GM18507 (cell line): ENCODE measurements at regions not wholly inside any gene's neighbourhood (a gene's known extent, or its start where the extent isn't known, plus 50 kb on each side); places are given as distances from the start of the nearest gene placed in this dataset.

Source experiments
- DNase-seq: peaks from one replicate; pipeline ENCODE4 v3.0.0; 2011; ENCODE audit warnings: low read depth; ENCODE audit not compliant: insufficient read length; ENCODE audit errors: extremely low spot score
- FAIRE-seq: peaks from 2 replicates; lab custom pipeline; 2011; peaks lifted over from hg19 to GRCh38; lab: Jason Lieb, UNC

DNA sequence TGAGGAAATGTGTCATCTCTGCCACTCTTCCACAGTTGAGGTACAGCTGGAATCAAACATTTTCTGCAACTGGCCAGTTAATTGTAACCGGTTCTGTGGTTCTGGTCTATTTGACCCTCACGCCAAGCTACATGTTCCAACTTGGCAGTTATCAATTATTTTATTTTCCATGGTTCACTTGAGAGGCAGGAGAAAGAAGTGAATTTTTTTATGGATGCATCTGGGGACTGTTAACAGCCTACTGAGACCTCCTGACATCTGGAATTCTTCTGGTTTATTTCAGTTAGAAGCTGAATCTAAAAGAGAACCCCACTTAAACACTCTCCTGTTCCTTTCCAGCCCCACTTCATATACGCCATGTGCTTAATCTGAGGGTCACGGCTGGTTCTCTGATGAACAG, 372.3 kb downstream of the DNAH5 start:
- FAIRE-seq = no peak
- DNase-seq = no peak

DNA sequence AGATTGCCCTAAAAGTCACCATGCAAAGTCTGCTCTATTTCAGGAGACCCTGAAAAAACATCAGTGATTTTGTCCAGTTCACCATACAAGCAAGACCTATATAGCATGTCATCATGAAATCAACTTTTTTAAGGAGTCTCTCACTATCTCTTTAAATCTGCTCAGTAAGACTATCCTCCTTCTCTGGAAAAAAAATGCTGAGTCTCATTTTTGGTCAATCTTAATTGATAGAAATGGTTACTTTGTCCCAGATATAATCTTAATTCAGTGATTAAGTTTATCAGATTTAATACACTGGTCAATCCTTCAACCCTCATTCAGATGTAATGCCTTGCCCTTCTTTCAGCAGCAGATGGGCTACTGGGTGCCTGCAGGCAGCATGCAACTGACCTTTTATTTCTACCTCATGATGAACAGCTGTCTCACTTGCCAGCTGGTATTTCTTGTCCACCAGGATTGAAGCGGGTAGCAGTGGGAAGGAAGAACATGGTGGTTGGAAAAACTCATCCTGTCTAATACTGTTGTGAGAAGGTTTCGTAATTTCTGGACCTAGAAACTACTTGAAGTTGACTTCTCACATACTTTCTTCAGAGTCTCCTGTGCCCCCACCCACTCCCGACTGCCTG, 375.3 kb downstream of the DNAH5 start:
- FAIRE-seq (no peak), DNase-seq (no peak)

DNA sequence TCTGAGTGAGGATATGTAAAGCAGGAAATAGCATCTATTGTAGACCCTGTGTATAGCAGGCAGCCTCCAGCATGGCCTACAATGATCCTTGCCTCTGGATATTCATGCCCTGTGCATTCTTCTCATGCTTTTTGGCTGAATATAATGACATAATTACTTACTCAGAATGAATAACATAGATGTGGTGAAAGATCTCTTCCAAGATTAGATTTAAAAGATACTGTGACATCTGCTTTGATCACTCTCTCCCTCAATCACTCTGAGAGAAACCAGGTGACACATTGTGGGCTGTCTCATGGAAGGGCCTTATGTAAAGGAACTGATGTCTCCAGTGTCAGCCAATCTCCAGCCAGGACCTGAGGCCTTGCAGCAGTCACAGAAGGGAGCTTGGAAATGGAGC, 376.7 kb downstream of the DNAH5 start:
- no peak for FAIRE-seq
- no peak for DNase-seq

DNA sequence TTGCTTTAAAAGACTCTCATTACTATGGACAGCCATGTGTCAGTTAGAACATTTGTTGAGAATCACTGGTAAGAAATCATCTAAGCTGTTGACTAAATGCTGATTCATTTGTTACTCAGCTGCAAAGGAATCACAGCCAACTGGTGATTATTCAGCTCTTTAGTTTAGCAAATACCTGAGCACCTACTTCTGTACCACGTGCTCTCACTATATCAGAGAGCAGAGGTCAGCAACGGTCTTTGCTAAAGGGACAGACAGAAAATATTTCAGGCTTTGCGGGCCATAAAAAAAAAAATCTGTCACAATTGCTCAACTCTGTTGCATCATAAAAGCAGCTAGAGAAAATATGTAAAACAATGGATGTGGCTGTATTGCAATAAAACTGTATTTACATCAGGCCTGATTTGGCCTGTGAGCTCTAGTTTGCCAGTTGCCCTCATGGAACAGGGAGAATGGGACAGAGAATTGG, 377.6 kb downstream of the DNAH5 start:
- FAIRE-seq = no peak
- DNase-seq = no peak

DNA sequence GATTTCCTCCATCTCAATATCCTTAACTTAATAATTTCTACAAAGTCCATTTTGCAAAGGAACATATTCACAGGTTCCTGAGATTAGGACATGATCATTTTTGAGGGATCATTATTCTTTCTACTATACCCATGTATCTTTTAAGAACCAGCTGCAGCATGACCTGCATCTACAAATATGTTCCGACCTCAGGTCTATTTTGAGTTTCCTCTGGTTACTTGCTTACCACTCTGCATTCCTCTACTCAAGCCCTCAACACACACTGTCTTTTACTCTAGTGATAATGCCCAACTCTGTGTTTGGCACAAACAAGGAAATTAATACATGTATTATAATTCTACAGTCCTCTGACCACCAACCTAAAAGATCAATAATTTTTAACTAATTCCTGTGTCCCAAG, 386.1 kb downstream of the DNAH5 start:
- FAIRE-seq (no peak), DNase-seq (no peak)

DNA sequence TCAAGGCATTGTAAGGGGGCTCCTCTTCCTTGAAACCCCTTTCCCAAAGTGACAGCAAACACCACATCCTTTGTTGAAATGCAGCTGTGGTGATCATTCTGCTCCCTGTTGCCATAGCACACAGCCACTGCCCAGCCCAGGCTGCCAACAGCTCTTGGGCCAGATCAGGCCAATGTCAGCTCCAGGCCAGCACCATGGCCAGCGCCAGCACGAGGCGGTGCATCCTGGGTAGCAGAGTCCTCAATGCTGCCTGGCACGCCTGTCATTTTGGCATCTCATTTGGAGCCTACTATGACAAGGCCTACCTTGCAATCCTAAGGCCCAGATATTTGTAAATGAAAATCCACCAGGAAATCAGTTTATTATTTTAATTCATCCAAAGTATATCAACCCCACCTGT, 390.6 kb downstream of the DNAH5 start:
- FAIRE-seq = no peak
- no peak for DNase-seq

DNA sequence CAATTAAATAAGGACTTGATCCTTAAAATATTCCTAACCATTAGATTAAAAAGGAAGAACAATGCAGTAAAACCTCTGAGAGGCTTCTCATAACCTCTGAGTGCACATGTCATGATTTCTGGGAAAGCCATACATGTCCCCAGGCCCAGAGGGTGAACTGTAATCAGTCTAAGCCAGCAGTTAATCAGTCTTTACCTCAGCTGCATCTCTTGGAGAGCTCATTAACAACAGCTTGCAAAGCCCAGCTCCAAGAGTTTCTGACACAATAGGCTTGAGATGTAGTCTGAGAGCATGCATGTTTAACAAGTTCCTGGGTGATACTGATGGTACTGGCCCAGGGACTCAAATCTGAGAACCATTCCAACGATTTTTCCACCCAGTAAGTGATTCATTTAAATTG, 392.1 kb downstream of the DNAH5 start:
- no peak for DNase-seq
- FAIRE-seq = no peak

DNA sequence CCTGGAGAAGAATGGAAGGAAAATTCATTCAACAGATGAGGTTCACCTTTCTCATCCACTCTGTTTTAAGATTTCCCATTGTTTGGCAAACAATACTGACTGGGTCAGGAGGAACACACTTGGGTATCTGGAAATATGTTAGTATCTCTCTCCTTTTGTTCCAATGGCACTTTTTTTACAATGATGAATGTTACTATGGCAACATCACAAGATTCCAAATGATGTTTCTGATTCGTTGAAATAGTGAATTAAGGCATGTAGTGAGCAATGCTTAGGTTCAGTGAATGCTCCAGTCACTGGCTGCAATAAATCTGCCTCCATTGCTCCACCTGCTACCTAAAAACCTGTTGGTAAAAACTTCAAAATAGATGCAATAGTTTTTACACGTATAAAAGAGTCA, 392.8 kb downstream of the DNAH5 start:
- DNase-seq (no peak), FAIRE-seq (no peak)

DNA sequence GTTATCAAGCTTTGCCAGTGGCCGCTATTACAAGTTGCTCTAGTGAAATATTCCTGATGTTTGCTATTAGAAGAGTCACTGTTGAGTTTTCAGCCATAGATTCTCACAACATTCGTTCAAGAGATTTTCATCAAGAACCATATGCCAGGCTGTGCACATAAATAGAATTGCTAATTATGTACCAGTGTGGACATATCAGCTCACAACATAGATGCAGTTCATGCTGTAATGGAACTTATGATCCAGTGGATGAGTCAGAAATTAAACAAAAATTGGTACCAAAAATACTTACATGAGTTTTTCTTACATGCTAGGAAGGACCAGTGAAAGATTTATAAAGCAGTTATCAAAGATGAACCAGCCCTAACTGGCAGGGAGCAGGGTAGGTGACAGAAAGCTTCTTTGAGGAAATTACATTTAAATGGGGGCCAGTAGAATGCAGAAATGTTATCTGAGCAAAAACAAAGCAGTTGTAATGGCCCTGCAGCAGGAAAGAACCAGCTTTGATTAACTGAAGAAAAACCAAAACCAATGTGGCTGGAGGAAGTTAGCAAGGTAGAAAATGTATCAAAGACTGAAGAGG, 404.2 kb downstream of the DNAH5 start:
- FAIRE-seq = no peak

DNA sequence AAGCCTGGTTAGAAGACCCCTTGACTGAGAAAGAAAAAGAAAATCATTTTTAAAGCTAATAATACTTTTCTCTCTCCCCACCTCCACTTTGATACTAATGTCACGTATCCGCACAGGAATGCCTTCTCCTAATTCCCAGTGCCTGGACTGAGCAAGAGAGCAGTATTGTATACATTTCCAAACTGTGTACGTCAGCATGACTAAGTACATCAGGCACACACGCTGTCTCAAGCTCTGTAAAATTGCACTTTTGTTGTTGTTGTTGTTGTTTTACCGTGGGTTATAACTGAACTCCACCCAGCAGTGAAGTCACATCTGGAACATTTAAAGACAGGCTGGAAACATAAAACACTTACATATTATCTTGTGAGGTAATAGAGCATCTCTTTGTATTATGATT, 407.6 kb downstream of the DNAH5 start:
- DNase-seq (no peak), FAIRE-seq (no peak)

More for the DNA sequence above, 404.2 kb downstream of the DNAH5 start:
- no peak for DNase-seq

DNA sequence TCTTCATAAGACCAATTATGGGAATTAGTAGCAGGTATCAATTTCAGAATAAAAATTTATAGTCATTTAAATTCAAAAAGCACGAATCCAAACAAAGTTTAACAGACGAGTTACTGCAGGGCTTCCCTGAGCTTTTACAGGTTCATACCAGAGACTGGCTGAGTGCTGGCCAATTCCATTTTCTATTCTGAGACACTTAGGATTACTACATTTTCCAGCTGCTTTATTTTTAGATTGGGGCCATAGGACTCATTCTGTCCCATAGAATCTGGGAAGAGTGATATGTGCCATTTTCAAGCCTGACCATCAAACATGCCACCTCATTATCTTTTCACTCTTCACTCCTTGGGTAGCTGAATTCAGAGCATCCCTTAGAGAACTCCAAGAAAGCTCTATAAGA, 410.7 kb downstream of the DNAH5 start:
- DNase-seq (no peak), FAIRE-seq (no peak)

DNA sequence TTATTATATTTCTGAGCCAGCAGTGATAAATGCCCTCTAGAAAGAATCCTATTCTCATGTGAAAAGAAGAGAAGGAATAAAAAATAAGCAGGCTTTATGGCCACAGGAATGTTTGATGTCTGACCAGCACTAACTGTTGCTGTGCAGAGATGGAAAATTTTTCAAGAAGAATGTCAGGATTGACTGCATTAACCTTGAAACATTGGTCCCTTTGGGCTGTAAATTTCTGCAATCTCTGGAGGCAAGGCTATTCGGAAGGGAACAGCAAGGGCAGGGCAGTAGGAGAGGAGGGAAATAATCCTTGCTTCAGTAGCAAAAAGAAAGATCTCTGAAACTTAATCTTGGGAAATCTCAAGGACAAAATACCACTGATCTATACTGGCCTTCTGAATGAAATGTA, 415.2 kb downstream of the DNAH5 start:
- DNase-seq (no peak), FAIRE-seq (no peak)

DNA sequence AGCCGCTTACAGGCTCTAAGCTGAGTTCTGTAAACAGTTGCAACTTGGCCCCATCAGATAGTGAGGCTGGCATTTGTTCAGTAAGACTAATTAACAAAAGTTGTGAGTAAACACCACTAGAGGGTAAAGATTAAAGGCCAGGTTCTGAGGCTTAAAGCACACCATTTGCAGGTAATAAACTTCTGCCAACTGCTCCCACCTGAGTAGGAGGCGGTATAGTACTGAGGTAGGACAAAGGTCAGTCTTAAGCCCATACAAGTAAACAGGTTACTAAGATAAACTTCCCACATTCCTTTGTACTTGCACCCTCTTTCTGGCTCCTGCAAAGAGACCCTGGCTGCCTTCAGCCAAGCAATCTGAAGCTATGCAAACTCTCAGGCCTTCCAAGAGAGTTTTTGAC, 419.6 kb downstream of the DNAH5 start:
- no peak for FAIRE-seq
- no peak for DNase-seq

DNA sequence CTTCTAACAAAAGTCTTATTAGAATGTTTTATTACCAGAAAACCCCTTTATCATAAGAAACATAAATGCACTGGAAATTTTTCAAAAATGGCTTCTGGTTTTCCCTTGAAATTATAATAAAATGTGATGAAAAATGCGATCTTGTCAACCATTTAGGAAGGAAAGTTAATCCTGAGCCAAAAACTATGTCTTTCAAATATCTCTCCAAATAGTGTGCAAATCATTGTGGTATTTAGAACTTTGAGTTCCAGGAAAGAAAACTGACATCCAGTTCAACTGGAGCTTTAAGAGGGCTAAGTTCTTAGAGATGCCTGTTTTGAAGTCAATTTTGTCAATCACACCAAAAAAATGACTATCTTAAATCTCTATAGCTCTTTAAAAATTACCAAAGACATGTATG, 425.4 kb downstream of the DNAH5 start:
- DNase-seq (no peak), FAIRE-seq (no peak)

DNA sequence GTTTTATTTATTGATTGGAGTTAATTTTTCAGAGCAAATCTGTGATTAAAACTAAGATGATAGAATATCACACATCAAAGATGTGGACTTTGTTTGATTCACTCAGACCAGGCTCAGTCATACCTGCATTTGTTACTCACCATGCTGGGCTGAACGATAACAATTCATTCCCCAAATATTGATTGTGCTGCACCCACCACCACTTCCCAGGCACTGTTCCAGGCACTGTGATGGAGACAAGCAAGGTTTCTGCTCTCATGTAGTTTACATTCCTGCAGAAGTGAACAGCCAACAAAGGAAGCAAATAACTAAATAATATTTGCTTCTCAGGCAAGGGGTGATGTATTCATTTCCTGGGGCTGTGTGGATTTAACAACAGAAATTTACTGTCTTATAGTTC, 428.3 kb downstream of the DNAH5 start:
- no peak for FAIRE-seq
- DNase-seq = no peak

DNA sequence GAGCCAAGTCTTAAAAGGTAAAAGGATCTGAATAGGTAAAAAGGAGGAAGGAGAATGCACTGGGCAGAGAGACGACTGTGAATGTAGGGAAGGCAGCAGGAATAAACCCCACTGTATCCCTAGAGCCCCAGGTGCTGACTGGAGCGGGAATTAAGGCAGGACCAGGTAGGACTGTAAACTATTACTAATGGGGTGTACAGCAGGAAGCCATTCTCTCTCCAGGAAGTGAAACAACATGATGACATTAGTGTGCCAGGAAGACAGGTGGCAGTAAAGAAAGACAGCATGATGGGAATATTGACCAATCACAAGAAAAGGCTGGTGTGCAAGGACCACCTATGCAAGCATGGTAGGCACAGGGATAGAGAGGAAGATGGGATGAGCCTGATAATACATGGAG, 433.0 kb downstream of the DNAH5 start:
- no peak for FAIRE-seq

DNA sequence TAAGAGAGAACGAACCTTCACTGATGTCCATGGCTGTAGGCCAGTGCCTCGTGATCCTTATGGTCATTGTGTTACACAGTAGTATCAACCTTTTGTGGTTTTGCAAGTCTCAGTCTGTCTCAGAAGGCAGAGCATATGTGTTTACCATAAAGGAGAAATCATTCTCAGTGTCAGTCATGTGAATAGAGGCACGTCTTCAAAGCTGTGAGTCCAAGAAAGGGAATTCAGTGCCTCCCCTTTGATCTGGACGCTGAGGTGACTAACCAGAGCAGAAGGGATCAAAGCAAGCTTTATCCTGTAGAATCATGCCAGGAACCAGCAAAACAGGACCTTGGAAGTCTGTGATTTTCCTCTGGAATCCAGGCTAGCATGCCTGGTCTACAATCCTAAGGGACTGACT, 433.9 kb downstream of the DNAH5 start:
- DNase-seq (no peak), FAIRE-seq (no peak)

More for the DNA sequence above, 433.0 kb downstream of the DNAH5 start:
- no peak for DNase-seq

DNA sequence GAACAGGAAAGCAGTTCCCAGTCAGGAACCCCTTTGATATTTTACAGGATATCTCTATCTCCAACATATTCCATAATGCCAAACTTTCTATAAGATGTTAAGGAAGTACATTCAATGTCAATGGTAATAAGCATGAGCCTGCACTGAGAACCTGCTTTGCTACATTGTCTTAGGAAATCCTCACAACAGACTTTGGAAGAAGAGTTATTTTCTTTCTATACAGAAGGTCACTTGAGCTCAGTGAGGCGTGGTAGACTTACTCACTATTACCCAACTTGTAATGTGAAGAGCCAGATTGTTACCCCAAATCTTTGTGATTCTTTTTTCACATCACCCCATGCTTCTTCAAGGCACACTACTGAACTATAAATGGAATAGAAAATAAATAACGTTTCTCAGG, 435.9 kb downstream of the DNAH5 start:
- FAIRE-seq = no peak

DNA sequence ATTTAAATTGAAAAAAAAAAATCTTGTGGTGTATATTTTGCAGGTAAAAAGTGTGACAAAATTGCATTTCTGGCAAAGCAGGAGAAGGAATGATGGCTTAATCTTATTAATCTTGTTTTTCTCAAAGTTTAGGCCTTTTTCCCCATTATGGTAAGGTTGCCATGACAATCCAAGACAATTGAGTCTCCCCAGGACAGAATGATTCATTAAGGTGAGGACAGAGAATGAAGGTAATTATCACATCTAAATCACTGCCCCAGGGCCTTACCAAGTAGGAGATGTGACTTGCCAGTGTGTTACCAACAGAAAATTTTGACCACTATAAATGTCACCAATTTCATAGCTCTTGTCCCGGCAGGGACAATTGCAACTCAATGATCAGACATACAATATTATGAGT, 439.2 kb downstream of the DNAH5 start:
- FAIRE-seq = no peak
- DNase-seq = no peak

More for the DNA sequence above, 435.9 kb downstream of the DNAH5 start:
- no peak for DNase-seq

DNA sequence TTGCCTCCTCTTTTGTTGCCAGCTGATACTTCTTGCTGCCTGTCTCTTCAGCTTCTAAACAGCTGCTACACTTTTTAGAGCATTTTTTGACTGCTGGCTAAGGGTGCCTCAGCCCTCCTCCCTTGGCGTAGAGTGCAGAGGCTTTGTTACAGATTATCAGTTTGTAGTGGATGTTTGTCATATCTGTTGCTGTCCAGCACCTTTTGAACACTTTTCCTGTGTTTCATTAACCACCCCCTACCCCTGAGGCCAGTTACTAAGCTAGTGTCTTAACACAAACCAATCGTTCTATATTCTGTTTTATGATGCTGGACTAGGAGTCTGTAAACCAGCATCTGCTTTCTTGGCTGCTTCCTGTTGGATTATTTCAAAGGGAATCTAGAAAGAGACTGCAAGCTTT, 441.5 kb downstream of the DNAH5 start:
- DNase-seq (no peak), FAIRE-seq (no peak)

DNA sequence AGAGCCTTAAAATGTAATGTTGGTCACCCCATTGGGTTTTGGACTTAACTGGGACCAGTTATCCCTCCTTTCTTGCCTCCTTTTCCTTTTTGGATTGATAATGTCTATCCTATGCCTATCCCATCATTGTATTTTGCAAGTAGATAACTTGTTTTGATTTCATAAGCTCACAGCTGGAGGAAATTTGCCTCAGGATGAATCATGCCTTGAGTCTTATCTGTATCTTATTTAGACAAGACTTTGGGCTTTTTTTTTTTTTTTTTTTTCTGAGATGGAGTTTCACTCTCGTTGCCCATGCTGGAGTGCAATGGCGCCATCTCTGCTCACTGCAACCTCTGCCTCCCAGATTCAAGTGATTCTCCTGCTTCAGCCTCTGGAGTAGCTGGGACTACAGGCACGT, 443.3 kb downstream of the DNAH5 start:
- FAIRE-seq (no peak), DNase-seq (no peak)

DNA sequence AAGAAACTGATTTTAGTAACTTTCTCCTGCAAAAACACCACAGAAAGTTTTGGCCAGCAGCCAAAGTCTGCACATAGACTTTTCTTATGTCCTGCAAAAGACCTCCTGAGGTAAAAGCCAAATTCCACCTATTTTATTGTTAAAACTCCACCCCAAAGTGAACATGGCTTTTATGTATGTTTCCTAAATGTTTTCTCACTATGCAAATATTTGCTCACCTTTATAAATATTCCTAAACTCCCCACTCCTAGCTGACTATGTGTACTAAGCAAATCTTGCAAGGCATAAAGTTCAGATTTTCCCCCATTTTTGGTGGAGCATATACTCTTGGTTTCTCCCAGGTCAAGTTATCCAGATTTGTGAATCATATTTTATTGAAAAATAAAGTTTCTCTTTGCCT, 446.2 kb downstream of the DNAH5 start:
- FAIRE-seq = no peak
- DNase-seq = no peak
